SK-N-SH (cell line): ENCODE measurements at regions not wholly inside any gene's neighbourhood (a gene's known extent, or its start where the extent isn't known, plus 50 kb on each side); places are given as distances from the start of the nearest gene placed in this dataset.

Experiments
- CTCF ChIA-PET: fragments of 300-600, 350-600 bp; formaldehyde crosslinking; extraction: SDS; loops from one replicate; lab custom pipeline; 2021; lab: Yijun Ruan, JAX
- POLR2A ChIA-PET: fragments of 350-600 bp; sonication (Branson Sonifier 250); formaldehyde crosslinking; extraction: SDS; loops from one replicate; lab custom pipeline; 2020; ENCODE audit warnings: antibody characterized with exemption, inconsistent platforms; lab: Yijun Ruan, JAX
- DNase-seq: peaks from one replicate; pipeline ENCODE4 v3.0.0; 2012
- H2AFZ ChIP-seq: fragments of 200-600 bp; sonication (generic); 2 replicates; pipeline ENCODE4 v1.8.1; 2016; ENCODE audit warnings: antibody characterized with exemption, mild to moderate bottlenecking, low read depth
- H3F3A ChIP-seq: fragments of 200-600 bp; sonication (generic); replicated peaks from 2 replicates; pipeline ENCODE3; 2016; ENCODE audit warnings: antibody characterized with exemption, mild to moderate bottlenecking; ENCODE audit not compliant: insufficient read depth
- H3K27ac ChIP-seq, 2 experiments: fragments of 200-500 bp in 1 of 2; fragments of 200-600 bp in 1 of 2; sonication (Bioruptor generic) in 1 of 2; sonication (generic), shearing (Covaris generic) in 1 of 2; 2 replicates each; pipeline versions ENCODE4 v1.5.1 to v1.6.1; 2014 to 2016; ENCODE audit warnings: low read depth in 2 of 2, inconsistent platforms in 1 of 2, low read length in 1 of 2, mild to moderate bottlenecking in 1 of 2, mixed read lengths in 1 of 2
- H3K27me3 ChIP-seq: fragments of 200-600 bp; sonication (generic), shearing (Covaris generic); 2 replicates; pipeline ENCODE4 v1.6.1; 2016; ENCODE audit warnings: mixed run types; ENCODE audit not compliant: insufficient read depth
- H3K36me3 ChIP-seq, 2 experiments: fragments of 200-500 bp in 1 of 2; fragments of 200-600 bp in 1 of 2; sonication (Bioruptor generic) in 1 of 2; sonication (generic) in 1 of 2; replicated peaks in 1 of 2; 2 replicates each; pipeline versions ENCODE3 to v1.5.1; 2014 to 2016; ENCODE audit warnings: low read length in 1 of 2, mild to moderate bottlenecking in 1 of 2; ENCODE audit not compliant: insufficient read depth in 2 of 2, control insufficient read depth in 1 of 2
- H3K4me1 ChIP-seq, 2 experiments: fragments of 200-500 bp in 1 of 2; fragments of 200-600 bp in 1 of 2; sonication (Bioruptor generic) in 1 of 2; sonication (generic), shearing (Covaris generic) in 1 of 2; 2 replicates each; pipeline versions ENCODE4 v1.5.1 to v1.6.1; 2014 to 2016; ENCODE audit warnings: low read depth in 1 of 2, low read length in 1 of 2, mixed run types in 1 of 2; ENCODE audit not compliant: insufficient read depth in 2 of 2, control insufficient read depth in 1 of 2
- H3K4me2 ChIP-seq: fragments of 200-600 bp; sonication (generic), shearing (Covaris generic); 2 replicates; pipeline ENCODE4 v1.6.1; 2017; ENCODE audit warnings: mixed run types
- H3K4me3 ChIP-seq, 2 experiments: fragments of 200-500 bp in 1 of 2; fragments of 200-600 bp in 1 of 2; sonication (Bioruptor generic) in 1 of 2; sonication (generic), shearing (Covaris generic) in 1 of 2; 2 replicates each; pipeline versions ENCODE4 v1.5.1 to v1.8.1; 2014 to 2016; ENCODE audit warnings: low read depth in 2 of 2, inconsistent platforms in 1 of 2, low read length in 1 of 2, mild to moderate bottlenecking in 1 of 2, mixed read lengths in 1 of 2, moderate library complexity in 1 of 2
- H3K79me2 ChIP-seq: fragments of 200-600 bp; sonication (generic); 2 replicates; pipeline ENCODE4 v1.8.1; 2017; ENCODE audit warnings: mild to moderate bottlenecking; ENCODE audit not compliant: insufficient read depth
- H3K9ac ChIP-seq: fragments of 200-600 bp; sonication (generic); 2 replicates; pipeline ENCODE4 v1.6.1; 2017; ENCODE audit warnings: mixed run types
- H3K9me2 ChIP-seq: fragments of 200-600 bp; sonication (generic); 2 replicates; pipeline ENCODE4 v1.6.1; 2017; ENCODE audit warnings: mixed run types
- H3K9me3 ChIP-seq: fragments of 200-600 bp; sonication (generic); 2 replicates; pipeline ENCODE4 v1.6.1; 2017; ENCODE audit warnings: mixed run types, mild to moderate bottlenecking, moderate library complexity
- H4K20me1 ChIP-seq: fragments of 200-600 bp; sonication (generic); 2 replicates; pipeline ENCODE4 v1.6.1; 2017; ENCODE audit warnings: mild to moderate bottlenecking, mixed run types; ENCODE audit not compliant: insufficient read depth
- CHD2 ChIP-seq: fragments of 150-350 bp; IDR thresholded peaks from 2 replicates; pipeline ENCODE4 v1.6.1; 2018; ENCODE audit warnings: low read length; ENCODE audit not compliant: partially characterized antibody
- ELF1 ChIP-seq: IDR thresholded peaks from 2 replicates; pipeline ENCODE4 v1.4.0; 2012
- EP300 ChIP-seq, 2 experiments: IDR thresholded peaks; 2 replicates each; pipeline versions ENCODE4 v1.4.0 to v1.6.1; 2012; ENCODE audit warnings: borderline replicate concordance in 1 of 2, low read depth in 1 of 2, low read length in 1 of 2
- EZH2phosphoT487 ChIP-seq: fragments of 200-600 bp; sonication (generic); IDR thresholded peaks from 2 replicates; pipeline ENCODE4 v1.6.1; 2017; ENCODE audit warnings: low read depth, mixed run types, mild to moderate bottlenecking, antibody characterized with exemption, moderate library complexity, borderline replicate concordance
- FOSL2 ChIP-seq: IDR thresholded peaks from 2 replicates; pipeline ENCODE4 v1.4.0; 2012; ENCODE audit warnings: low read depth, mild to moderate bottlenecking, moderate library complexity, borderline replicate concordance
- GABPA ChIP-seq: IDR thresholded peaks from 2 replicates; pipeline ENCODE4 v1.4.0; 2012; ENCODE audit warnings: low read depth, mild to moderate bottlenecking
- GATA2 ChIP-seq: sonication (generic); formaldehyde crosslinking; IDR thresholded peaks from 2 replicates; pipeline ENCODE4 v1.5.0; 2020; ENCODE audit warnings: mild to moderate bottlenecking, missing genetic modification reagents
- IRF3 ChIP-seq: fragments of 150-350 bp; IDR thresholded peaks from 2 replicates; pipeline ENCODE4 v1.6.1; 2016; ENCODE audit warnings: mild to moderate bottlenecking, low read depth, low read length
- JUND ChIP-seq: IDR thresholded peaks from 2 replicates; pipeline ENCODE4 v1.4.0; 2012
- MAX ChIP-seq: IDR thresholded peaks from 2 replicates; pipeline ENCODE4 v1.4.0; 2012; ENCODE audit warnings: low read depth
- MEF2A ChIP-seq: IDR thresholded peaks from 2 replicates; pipeline ENCODE4 v1.4.0; 2012; ENCODE audit warnings: low read depth, borderline replicate concordance
- MXI1 ChIP-seq: IDR thresholded peaks from 2 replicates; pipeline ENCODE4 v1.6.1; 2012; ENCODE audit warnings: mild to moderate bottlenecking, low read depth, low read length, improper control_type of control experiment
- NFIC ChIP-seq: IDR thresholded peaks from 2 replicates; pipeline ENCODE4 v1.4.0; 2012; ENCODE audit warnings: borderline replicate concordance
- NRF1 ChIP-seq: IDR thresholded peaks from 2 replicates; pipeline ENCODE4 v1.6.1; 2012; ENCODE audit warnings: low read depth, mild to moderate bottlenecking, low read length
- POLR2AphosphoS5 ChIP-seq: IDR thresholded peaks from 2 replicates; pipeline ENCODE4 v1.6.1; 2012; ENCODE audit warnings: low read depth, low read length
- RCOR1 ChIP-seq: fragments of 150-350 bp; IDR thresholded peaks from 2 replicates; pipeline ENCODE4 v1.6.1; 2017; ENCODE audit warnings: antibody characterized with exemption, low read length
- REST ChIP-seq: IDR thresholded peaks from 2 replicates; pipeline ENCODE4 v1.6.1; 2012; ENCODE audit warnings: mild to moderate bottlenecking, low read depth, low read length, moderate library complexity
- SIN3A ChIP-seq: IDR thresholded peaks from 2 replicates; pipeline ENCODE4 v1.6.1; 2012; ENCODE audit warnings: low read depth, mild to moderate bottlenecking, low read length, moderate library complexity, borderline replicate concordance
- SMC3 ChIP-seq: IDR thresholded peaks from 2 replicates; pipeline ENCODE4 v1.6.1; 2012; ENCODE audit warnings: low read depth, low read length, improper control_type of control experiment
- TCF12 ChIP-seq: IDR thresholded peaks from 2 replicates; pipeline ENCODE4 v1.4.0; 2012
- TEAD4 ChIP-seq: IDR thresholded peaks from 2 replicates; pipeline ENCODE4 v1.4.0; 2012; ENCODE audit warnings: mild to moderate bottlenecking, borderline replicate concordance; ENCODE audit not compliant: insufficient read depth
- USF1 ChIP-seq: IDR thresholded peaks from 2 replicates; pipeline ENCODE4 v1.4.0; 2012; ENCODE audit warnings: low read depth, borderline replicate concordance
- USF2 ChIP-seq: fragments of 150-350 bp; IDR thresholded peaks from 2 replicates; pipeline ENCODE4 v1.6.1; 2017; ENCODE audit warnings: antibody characterized with exemption, low read length, low read depth, borderline replicate concordance
- YY1 ChIP-seq: IDR thresholded peaks from 2 replicates; pipeline ENCODE4 v1.4.0; 2012; ENCODE audit warnings: low read depth, mild to moderate bottlenecking
- ZBTB33 ChIP-seq: IDR thresholded peaks from 2 replicates; pipeline ENCODE4 v1.4.0; 2012; ENCODE audit warnings: low read depth, borderline replicate concordance
- WGBS: methylation state at CpG from one replicate; pipeline ENCODE4 v1.1.6; 2017; ENCODE audit warnings: low lambda C conversion rate; 5-methylcytosine and 5-hydroxymethylcytosine counted together

GRCh38 chr16:80317116-80317515, 223.7 kb upstream of the DYNLRB2 start (continued):
- TF ChIP-seq USF1 (no peak), TEAD4 (no peak), MXI1 (no peak), MAX (no peak), TCF12 (no peak), MEF2A (no peak), EP300 (IDR thresholded peaks at IDR 0.05; ENCODE audit: borderline replicate concordance in 1 of 2, low read depth in 1 of 2, low read length in 1 of 2) (no peak), GATA2 (CRISPR knock-in tag) (no peak), CHD2 (no peak), JUND (no peak), ZBTB33 (no peak)

- Histone ChIP-seq H3K4me2 (no peak overlapping the region), H3K4me1 (no peaks in the 10 kb centered on the region; a peak in 1 of 4 replicates), H3F3A (no peaks in the 10 kb centered on the region), H3K27me3 (no peaks in the 10 kb centered on the region), H3K9me2 (no peaks in the 10 kb centered on the region), H3K36me3 (no peaks in the 10 kb centered on the region), H3K9ac (no peak overlapping the region), H3K4me3 (no peak overlapping the region), H3K79me2 (no peaks in the 10 kb centered on the region), H3K27ac (no peak overlapping the region), H2AFZ (no peak overlapping the region), H4K20me1 (no peaks in the 10 kb centered on the region), H3K9me3 (no peaks in the 10 kb centered on the region)
- POLR2A ChIA-PET: no interaction called here
- no peak for DNase-seq
- CTCF ChIA-PET: no interaction called here
- 39% methylated on average over 4 of the region's 4 CpGs for whole genome bisulfite sequencing
- no peak for TF ChIP-seq GABPA
- TF ChIP-seq TEAD4: no peak
- no peak for TF ChIP-seq USF2
- no peak for TF ChIP-seq REST
- TF ChIP-seq ELF1: no peak
- TF ChIP-seq EP300 (IDR thresholded peaks at IDR 0.05; ENCODE audit: borderline replicate concordance in 1 of 2, low read depth in 1 of 2, low read length in 1 of 2): no peak
- no peak for TF ChIP-seq POLR2AphosphoS5
- TF ChIP-seq FOSL2: no peak
- TF ChIP-seq RCOR1: no peak
- TF ChIP-seq YY1: no peak
- no peak for TF ChIP-seq GATA2 (CRISPR knock-in tag)
- no peak for TF ChIP-seq NRF1
- no peak for TF ChIP-seq IRF3
- no peak for TF ChIP-seq SIN3A
- no peak for TF ChIP-seq MAX
- no peak for TF ChIP-seq SMC3
- TF ChIP-seq EZH2phosphoT487: no peak
- no peak for TF ChIP-seq NFIC
Observed at GRCh38 chr16:80314042-80314441, 226.8 kb upstream of the DYNLRB2 start.
